Stimulated activated CD8-positive, alpha-beta memory T cell treated with anti-CD3 and anti-CD28 coated beads, Interleukin-4, amount 100 ng/mL, for 4 hours (primary cell): ENCODE measurements at regions not wholly inside any gene's neighbourhood (a gene's known extent, or its start where the extent isn't known, plus 50 kb on each side); places are given as distances from the start of the nearest gene placed in this dataset.

Source experiments
- DNase-seq, 2 donors: peaks; one replicate each; pipeline ENCODE4 v3.0.0-alpha.2; 2020; ENCODE audit warnings: low read depth in 2 of 2, low spot score in 1 of 2

- DNase-seq: no peak
These were observed 147.3 kb upstream of the HMHB1 start for GRCh38 chr5:143664623-143665022.

- no peak for DNase-seq
These were observed 148.1 kb upstream of the HMHB1 start for GRCh38 chr5:143663872-143664271.

GRCh38 chr5:143662020-143662419 lies 149.9 kb upstream of the HMHB1 start:
- DNase-seq: no peak

GRCh38 chr5:143660625-143661024 lies 151.3 kb upstream of the HMHB1 start:
- DNase-seq: no peak

GRCh38 chr5:143659599-143660238 lies 152.2 kb upstream of the HMHB1 start:
- no peak for DNase-seq

- no peak for DNase-seq
These were observed 153.0 kb upstream of the HMHB1 start for GRCh38 chr5:143658956-143659355.

GRCh38 chr5:143657647-143658285 lies 154.2 kb upstream of the HMHB1 start:
- DNase-seq: no peak

GRCh38 chr5:143653766-143654282 lies 158.1 kb upstream of the HMHB1 start:
- no peak for DNase-seq

- no peak for DNase-seq
These were observed 158.7 kb upstream of the HMHB1 start for GRCh38 chr5:143653256-143653655.

GRCh38 chr5:143652108-143652700 lies 159.8 kb upstream of the HMHB1 start:
- no peak for DNase-seq

- DNase-seq: no peak
These were observed 161.9 kb upstream of the HMHB1 start for GRCh38 chr5:143649937-143650621.

GRCh38 chr5:143648696-143649095 lies 163.3 kb upstream of the HMHB1 start:
- DNase-seq: no peak

- no peak for DNase-seq
These were observed 165.0 kb upstream of the HMHB1 start for GRCh38 chr5:143646961-143647360.

GRCh38 chr5:143645356-143645755 lies 166.6 kb upstream of the HMHB1 start:
- DNase-seq: no peak

- DNase-seq: no peak
These were observed 167.2 kb upstream of the HMHB1 start for GRCh38 chr5:143644727-143645126.

- no peak for DNase-seq
These were observed 169.2 kb upstream of the HMHB1 start for GRCh38 chr5:143642791-143643190.

GRCh38 chr5:143641549-143642355 lies 170.2 kb upstream of the HMHB1 start:
- DNase-seq: no peak

GRCh38 chr5:143638654-143639053 lies 173.3 kb upstream of the HMHB1 start:
- no peak for DNase-seq

GRCh38 chr5:143636931-143637528 lies 174.9 kb upstream of the HMHB1 start:
- no peak for DNase-seq

- DNase-seq: no peak
These were observed 176.1 kb upstream of the HMHB1 start for GRCh38 chr5:143635888-143636287.
